Peyer's patch (tissue), 4 donors: ENCODE measurements at regions not wholly inside any gene's neighbourhood (a gene's known extent, or its start where the extent isn't known, plus 50 kb on each side); places are given as distances from the start of the nearest gene placed in this dataset.
"Not testable (repeated sequence)": the region's sequence is repeated elsewhere in the genome, so short reads cannot be mapped to it uniquely, and the experiment has no call there.

Experiments
- DNase-seq, 3 donors: peaks; one replicate each; pipeline ENCODE4 v3.0.0-alpha.2; 2017 to 2019
- H3K27ac ChIP-seq, 4 donors: fragments of 200-600 bp; sonication (generic); one replicate each; pipeline ENCODE4 v1.5.1; 2016 to 2019
- H3K27me3 ChIP-seq, 2 donors: fragments of 200-600 bp; sonication (generic); one replicate each; pipeline ENCODE4 v1.5.1; 2019
- H3K36me3 ChIP-seq, 3 donors: fragments of 200-600 bp; sonication (generic); one replicate each; pipeline ENCODE4 v1.5.1; 2016 to 2019
- H3K4me1 ChIP-seq, 4 donors: fragments of 200-600 bp; sonication (generic); one replicate each; pipeline ENCODE4 v1.5.1; 2016 to 2019
- H3K4me3 ChIP-seq, 4 donors: fragments of 200-600 bp; sonication (generic); 1 replicate in 3 of 4; 2 replicates in 1 of 4; pipeline ENCODE4 v1.5.1; 2016 to 2019; ENCODE audit warnings: mild to moderate bottlenecking in 1 of 4
- H3K9me3 ChIP-seq, 4 donors: fragments of 200-600 bp; sonication (generic); one replicate each; pipeline ENCODE4 v1.5.1; 2016 to 2019; ENCODE audit warnings: mild to moderate bottlenecking in 1 of 4
- POLR2A ChIP-seq, 2 donors: fragments of 450-650 bp; IDR thresholded peaks; one replicate each; pipeline ENCODE4 v1.5.1; 2017; ENCODE audit warnings: antibody characterized with exemption in 2 of 2, mild to moderate bottlenecking in 2 of 2, moderate library complexity in 2 of 2
- TF ChIP-seq, protein P1 (sequence below), 6 experiments: fragments of 450-650 bp in 4 of 6; fragments of 200-600 bp in 2 of 6; sonication (generic) in 1 of 6; IDR thresholded peaks; one replicate each; pipeline ENCODE4 v1.5.1; 2017 to 2019; ENCODE audit warnings: antibody characterized with exemption in 6 of 6, mild to moderate bottlenecking in 3 of 6, moderate library complexity in 1 of 6

DNA sequence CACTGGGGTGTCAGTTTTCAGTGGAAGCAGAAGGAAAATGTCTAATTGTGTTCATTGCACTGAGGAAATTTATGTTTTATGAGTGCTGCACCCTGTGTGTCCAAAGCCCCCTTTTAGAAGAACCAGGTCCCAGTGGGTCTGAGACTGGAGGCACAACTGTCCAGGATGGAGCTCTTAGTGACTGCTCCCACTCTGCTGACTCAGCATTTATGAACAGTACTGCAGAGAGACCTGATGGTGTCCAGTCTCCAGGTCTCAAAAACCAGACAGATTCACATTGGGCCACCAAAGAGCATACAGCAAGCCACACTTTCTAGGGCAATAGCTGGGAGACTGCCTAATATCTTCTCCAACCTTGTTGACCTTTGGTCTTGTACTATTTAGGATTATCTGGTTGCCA lies 321.9 kb downstream of the CBLN1 start:
- DNase-seq = no peak
- Histone ChIP-seq H3K27ac (no peak overlapping the region), H3K27me3 (no peaks in the 10 kb centered on the region), H3K36me3 (no peaks in the 10 kb centered on the region), H3K9me3 (no peaks in the 10 kb centered on the region), H3K4me1 (no peaks in the 10 kb centered on the region), H3K4me3 (no peak overlapping the region)
- TF ChIP-seq POLR2A (IDR thresholded peaks at IDR 0.05) = no peak
- TF ChIP-seq, protein P1, sequence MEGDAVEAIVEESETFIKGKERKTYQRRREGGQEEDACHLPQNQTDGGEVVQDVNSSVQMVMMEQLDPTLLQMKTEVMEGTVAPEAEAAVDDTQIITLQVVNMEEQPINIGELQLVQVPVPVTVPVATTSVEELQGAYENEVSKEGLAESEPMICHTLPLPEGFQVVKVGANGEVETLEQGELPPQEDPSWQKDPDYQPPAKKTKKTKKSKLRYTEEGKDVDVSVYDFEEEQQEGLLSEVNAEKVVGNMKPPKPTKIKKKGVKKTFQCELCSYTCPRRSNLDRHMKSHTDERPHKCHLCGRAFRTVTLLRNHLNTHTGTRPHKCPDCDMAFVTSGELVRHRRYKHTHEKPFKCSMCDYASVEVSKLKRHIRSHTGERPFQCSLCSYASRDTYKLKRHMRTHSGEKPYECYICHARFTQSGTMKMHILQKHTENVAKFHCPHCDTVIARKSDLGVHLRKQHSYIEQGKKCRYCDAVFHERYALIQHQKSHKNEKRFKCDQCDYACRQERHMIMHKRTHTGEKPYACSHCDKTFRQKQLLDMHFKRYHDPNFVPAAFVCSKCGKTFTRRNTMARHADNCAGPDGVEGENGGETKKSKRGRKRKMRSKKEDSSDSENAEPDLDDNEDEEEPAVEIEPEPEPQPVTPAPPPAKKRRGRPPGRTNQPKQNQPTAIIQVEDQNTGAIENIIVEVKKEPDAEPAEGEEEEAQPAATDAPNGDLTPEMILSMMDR (IDR thresholded peaks at IDR 0.05) = no peak

DNA sequence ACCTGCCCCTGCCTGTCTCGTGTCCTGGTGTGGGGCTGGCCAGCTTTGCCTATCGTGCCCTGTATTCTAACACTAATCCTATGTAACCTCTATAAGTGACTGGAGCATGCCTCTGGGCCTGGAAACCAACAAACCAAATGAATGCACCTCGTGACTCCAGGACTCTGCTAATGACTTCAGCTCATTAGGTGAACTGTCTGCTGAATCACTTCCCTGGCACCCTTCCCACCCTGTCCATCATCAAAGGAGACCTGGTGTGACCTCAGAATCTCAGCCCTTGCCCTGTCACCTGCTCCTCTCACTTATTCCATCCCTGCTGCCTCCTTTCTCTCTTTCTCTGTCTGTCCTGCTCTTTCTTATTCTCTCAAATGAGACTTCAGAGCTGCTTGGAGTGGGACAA lies 322.4 kb downstream of the CBLN1 start:
- H3K27me3 ChIP-seq = no peaks in the 10 kb centered on the region
- DNase-seq = no peak
- H3K27ac ChIP-seq = no peak overlapping the region
- no peak for TF ChIP-seq POLR2A (IDR thresholded peaks at IDR 0.05)
- TF ChIP-seq, protein P1 (IDR thresholded peaks at IDR 0.05) = no peak
- no peaks in the 10 kb centered on the region for H3K36me3 ChIP-seq
- no peaks in the 10 kb centered on the region for H3K9me3 ChIP-seq
- no peak overlapping the region for H3K4me3 ChIP-seq
- no peaks in the 10 kb centered on the region for H3K4me1 ChIP-seq

GRCh38 chr16:48958681-48959080 lies 323.0 kb downstream of the CBLN1 start:
- Histone ChIP-seq H3K4me1 (no peaks in the 10 kb centered on the region), H3K27me3 (no peaks in the 10 kb centered on the region), H3K4me3 (no peak overlapping the region), H3K36me3 (no peaks in the 10 kb centered on the region), H3K27ac (no peak overlapping the region), H3K9me3 (no peaks in the 10 kb centered on the region)
- no peak for DNase-seq
- TF ChIP-seq, protein P1 (IDR thresholded peaks at IDR 0.05) = no peak
- TF ChIP-seq POLR2A (IDR thresholded peaks at IDR 0.05) = no peak

GRCh38 chr16:48956620-48957019 lies 325.0 kb downstream of the CBLN1 start:
- H3K27me3 ChIP-seq = no peaks in the 10 kb centered on the region
- DNase-seq = no peak
- no peaks in the 10 kb centered on the region for H3K9me3 ChIP-seq
- TF ChIP-seq, protein P1 (IDR thresholded peaks at IDR 0.05) = no peak
- TF ChIP-seq POLR2A (IDR thresholded peaks at IDR 0.05) = no peak
- no peak overlapping the region for H3K4me3 ChIP-seq
- no peak overlapping the region for H3K27ac ChIP-seq
- no peaks in the 10 kb centered on the region for H3K36me3 ChIP-seq
- H3K4me1 ChIP-seq = no peaks in the 10 kb centered on the region

- Histone ChIP-seq H3K27ac (no peak overlapping the region), H3K27me3 (no peaks in the 10 kb centered on the region), H3K9me3 (no peaks in the 10 kb centered on the region), H3K4me3 (no peak overlapping the region), H3K4me1 (no peaks in the 10 kb centered on the region), H3K36me3 (no peaks in the 10 kb centered on the region)
- no peak for TF ChIP-seq POLR2A (IDR thresholded peaks at IDR 0.05)
- TF ChIP-seq, protein P1 (IDR thresholded peaks at IDR 0.05) = no peak
- DNase-seq = no peak
These were observed 325.8 kb downstream of the CBLN1 start for GRCh38 chr16:48955837-48956236.

DNA sequence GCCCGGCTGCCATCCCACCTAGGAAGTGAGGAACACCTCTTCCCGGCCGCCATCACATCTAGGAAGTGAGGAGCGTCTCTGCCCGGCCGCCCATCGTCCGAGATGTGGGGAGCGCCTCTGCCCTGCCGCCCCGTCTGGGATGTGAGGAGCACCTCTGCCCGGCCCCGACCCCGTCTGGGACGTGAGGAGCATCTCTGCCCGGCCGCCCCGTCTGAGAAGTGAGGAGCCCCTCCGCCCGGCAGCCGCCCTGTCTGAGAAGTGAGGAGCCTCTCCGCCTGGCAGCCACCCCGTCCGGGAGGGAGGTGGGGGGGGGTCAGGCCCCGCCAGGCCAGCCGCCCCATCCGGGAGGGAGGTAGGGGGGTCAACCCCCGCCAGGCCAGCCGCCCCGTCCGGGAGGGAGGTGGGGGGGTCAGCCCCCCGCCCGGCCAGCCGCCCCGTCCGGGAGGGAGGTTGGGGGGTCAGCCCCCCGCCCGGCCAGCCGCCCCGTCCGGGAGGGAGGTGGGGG lies 330.0 kb downstream of the CBLN1 start:
- not testable (repeated sequence) for H3K4me1 ChIP-seq, H3K27ac ChIP-seq, H3K4me3 ChIP-seq, DNase-seq, H3K9me3 ChIP-seq, H3K36me3 ChIP-seq, H3K27me3 ChIP-seq
